ENCODE measurements at regions not wholly inside any gene's neighbourhood (a gene's known extent, or its start where the extent isn't known, plus 50 kb on each side); places are given as distances from the start of the nearest gene placed in this dataset.

DNA sequence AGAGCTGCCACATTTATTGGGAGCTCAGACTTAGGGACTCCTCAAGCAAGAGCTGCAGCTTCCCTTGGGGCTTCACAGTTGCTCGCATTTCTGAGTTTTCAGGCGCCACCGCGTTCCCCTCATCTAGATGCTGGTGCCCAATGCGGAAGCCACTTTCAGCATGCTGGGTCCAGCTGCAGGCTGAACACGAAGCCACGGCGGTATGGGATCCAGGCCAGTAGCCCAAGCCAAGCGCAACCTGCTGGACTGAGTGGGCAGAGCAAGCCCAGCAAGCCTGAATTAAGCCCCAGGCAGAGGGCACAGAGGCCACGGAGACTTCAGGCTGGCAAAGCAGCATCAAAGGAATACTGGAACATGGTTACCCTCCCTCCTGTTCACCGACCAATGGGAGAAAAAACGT is 391.5 kb downstream of the HTR1A start:
- TF ChIP-seq, protein P1, sequence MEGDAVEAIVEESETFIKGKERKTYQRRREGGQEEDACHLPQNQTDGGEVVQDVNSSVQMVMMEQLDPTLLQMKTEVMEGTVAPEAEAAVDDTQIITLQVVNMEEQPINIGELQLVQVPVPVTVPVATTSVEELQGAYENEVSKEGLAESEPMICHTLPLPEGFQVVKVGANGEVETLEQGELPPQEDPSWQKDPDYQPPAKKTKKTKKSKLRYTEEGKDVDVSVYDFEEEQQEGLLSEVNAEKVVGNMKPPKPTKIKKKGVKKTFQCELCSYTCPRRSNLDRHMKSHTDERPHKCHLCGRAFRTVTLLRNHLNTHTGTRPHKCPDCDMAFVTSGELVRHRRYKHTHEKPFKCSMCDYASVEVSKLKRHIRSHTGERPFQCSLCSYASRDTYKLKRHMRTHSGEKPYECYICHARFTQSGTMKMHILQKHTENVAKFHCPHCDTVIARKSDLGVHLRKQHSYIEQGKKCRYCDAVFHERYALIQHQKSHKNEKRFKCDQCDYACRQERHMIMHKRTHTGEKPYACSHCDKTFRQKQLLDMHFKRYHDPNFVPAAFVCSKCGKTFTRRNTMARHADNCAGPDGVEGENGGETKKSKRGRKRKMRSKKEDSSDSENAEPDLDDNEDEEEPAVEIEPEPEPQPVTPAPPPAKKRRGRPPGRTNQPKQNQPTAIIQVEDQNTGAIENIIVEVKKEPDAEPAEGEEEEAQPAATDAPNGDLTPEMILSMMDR (IDR thresholded peaks at IDR 0.05), result no peak
- no peak for TF ChIP-seq POLR2A (IDR thresholded peaks at IDR 0.05)
